Glutamatergic neuron (in vitro differentiated cells): ENCODE measurements at regions not wholly inside any gene's neighbourhood (a gene's known extent, or its start where the extent isn't known, plus 50 kb on each side); places are given as distances from the start of the nearest gene placed in this dataset.

Experiments used
- DNase-seq: peaks from one replicate; pipeline ENCODE4 v3.0.0; 2022
- H3K27ac Mint-ChIP-seq: one replicate; pipeline ENCODE4 v1.8.0; 2020; ENCODE audit warnings: mild to moderate bottlenecking, mixed read lengths, inconsistent platforms; ENCODE audit not compliant: unreplicated experiment
- H3K27me3 Mint-ChIP-seq: one replicate; pipeline ENCODE4 v1.8.0; 2020; ENCODE audit warnings: mild to moderate bottlenecking, moderate library complexity, mixed read lengths, inconsistent platforms; ENCODE audit not compliant: unreplicated experiment
- H3K36me3 Mint-ChIP-seq: one replicate; pipeline ENCODE4 v1.8.0; 2020; ENCODE audit warnings: mild to moderate bottlenecking, mixed read lengths, inconsistent platforms; ENCODE audit not compliant: unreplicated experiment
- H3K4me1 Mint-ChIP-seq: one replicate; pipeline ENCODE4 v1.8.0; 2020; ENCODE audit warnings: mild to moderate bottlenecking, low read depth, mixed read lengths, inconsistent platforms; ENCODE audit not compliant: unreplicated experiment
- H3K4me3 Mint-ChIP-seq: one replicate; pipeline ENCODE4 v1.8.0; 2020; ENCODE audit warnings: mild to moderate bottlenecking, mixed read lengths, inconsistent platforms; ENCODE audit not compliant: unreplicated experiment
- H3K9me3 Mint-ChIP-seq: one replicate; pipeline ENCODE4 v1.8.0; 2020; ENCODE audit warnings: mild to moderate bottlenecking, moderate library complexity, mixed read lengths, inconsistent platforms; ENCODE audit not compliant: unreplicated experiment
- TF ChIP-seq, protein P1 (sequence below): fragments of 200-600 bp; sonication (generic); IDR thresholded peaks from one replicate; pipeline ENCODE4 v1.5.0; 2021; ENCODE audit not compliant: partially characterized antibody, unreplicated experiment

DNA sequence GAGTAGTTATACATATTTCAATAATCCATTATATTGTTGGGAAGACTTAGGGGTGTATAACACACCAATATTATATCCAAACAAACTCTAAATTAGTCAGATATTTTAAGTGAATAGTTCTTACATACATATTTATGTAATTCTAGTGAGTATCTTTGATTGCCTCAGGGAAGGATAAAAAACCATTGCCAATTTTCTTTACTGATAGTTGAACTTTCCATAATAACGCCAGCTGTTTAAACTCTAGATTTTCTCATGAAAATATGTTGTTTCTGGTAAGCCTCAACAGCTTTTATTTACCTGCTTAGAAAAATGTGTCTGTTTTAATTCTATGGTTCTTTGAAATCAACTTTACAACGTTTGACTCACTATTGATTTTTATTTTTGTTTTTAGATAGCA is 959.6 kb upstream of the NOVA1 start:
- Mint-ChIP-seq H3K4me1 (peaks cover 3% of the 10 kb centered on the region), H3K4me3 (no peak overlapping the region), H3K9me3 (no peaks in the 10 kb centered on the region), H3K36me3 (no peaks in the 10 kb centered on the region), H3K27me3 (no peaks in the 10 kb centered on the region), H3K27ac (no peak overlapping the region)
- TF ChIP-seq, protein P1, sequence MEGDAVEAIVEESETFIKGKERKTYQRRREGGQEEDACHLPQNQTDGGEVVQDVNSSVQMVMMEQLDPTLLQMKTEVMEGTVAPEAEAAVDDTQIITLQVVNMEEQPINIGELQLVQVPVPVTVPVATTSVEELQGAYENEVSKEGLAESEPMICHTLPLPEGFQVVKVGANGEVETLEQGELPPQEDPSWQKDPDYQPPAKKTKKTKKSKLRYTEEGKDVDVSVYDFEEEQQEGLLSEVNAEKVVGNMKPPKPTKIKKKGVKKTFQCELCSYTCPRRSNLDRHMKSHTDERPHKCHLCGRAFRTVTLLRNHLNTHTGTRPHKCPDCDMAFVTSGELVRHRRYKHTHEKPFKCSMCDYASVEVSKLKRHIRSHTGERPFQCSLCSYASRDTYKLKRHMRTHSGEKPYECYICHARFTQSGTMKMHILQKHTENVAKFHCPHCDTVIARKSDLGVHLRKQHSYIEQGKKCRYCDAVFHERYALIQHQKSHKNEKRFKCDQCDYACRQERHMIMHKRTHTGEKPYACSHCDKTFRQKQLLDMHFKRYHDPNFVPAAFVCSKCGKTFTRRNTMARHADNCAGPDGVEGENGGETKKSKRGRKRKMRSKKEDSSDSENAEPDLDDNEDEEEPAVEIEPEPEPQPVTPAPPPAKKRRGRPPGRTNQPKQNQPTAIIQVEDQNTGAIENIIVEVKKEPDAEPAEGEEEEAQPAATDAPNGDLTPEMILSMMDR, result no peak
- no peak for DNase-seq

DNA sequence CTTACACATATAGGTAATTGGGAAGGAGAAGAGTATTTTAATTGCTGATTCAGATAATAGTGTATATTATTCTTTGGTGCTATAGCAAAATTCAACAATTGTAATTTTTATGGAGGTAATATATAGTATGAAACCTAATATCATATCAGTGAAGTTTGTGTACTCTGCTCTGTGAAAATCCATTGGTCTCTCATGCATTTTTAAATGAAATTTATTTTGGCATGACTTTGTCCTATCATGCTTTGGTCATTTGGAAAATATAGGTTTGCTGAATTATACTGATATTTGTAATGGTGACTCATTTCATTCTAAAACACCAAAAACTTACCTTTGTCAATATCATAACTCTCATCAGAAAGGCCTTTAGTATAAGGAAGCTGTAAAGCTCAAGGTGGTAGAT is 962.0 kb upstream of the NOVA1 start:
- H3K9me3 Mint-ChIP-seq, result no peaks in the 10 kb centered on the region
- H3K27ac Mint-ChIP-seq, result no peak overlapping the region
- H3K4me3 Mint-ChIP-seq, result no peak overlapping the region
- H3K27me3 Mint-ChIP-seq, result no peaks in the 10 kb centered on the region
- no peak for DNase-seq
- TF ChIP-seq, protein P1, result no peak
- H3K4me1 Mint-ChIP-seq, result no peaks in the 10 kb centered on the region
- H3K36me3 Mint-ChIP-seq, result no peaks in the 10 kb centered on the region

DNA sequence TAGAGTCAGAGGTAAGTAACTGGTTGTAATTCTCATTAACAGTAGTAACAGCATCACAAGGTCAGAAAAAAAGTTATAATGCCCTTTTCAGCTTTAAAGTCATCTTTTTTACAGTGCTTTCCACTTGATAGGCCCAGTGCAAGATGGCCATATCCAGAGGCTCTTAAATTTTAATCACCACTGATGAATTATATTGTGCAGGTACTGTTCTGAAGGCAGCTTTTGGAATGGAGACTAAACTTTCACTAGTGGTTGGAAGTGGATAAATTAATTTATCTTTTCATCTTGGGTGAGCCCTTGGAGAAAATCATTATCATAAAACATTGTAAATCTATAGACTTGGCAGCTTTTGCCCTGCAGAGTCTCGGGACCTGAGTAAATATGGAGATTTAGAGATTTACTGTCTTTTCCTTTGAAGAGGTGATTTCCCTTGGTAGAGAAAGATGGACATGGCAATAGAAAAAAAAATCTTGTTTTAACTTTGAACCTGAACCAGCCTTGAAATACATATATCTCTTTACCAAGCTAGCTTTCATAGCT is 969.1 kb upstream of the NOVA1 start:
- no peaks in the 10 kb centered on the region for H3K4me1 Mint-ChIP-seq
- TF ChIP-seq, protein P1, result no peak
- no peaks in the 10 kb centered on the region for H3K36me3 Mint-ChIP-seq
- no peak overlapping the region for H3K27ac Mint-ChIP-seq
- no peak for DNase-seq
- no peaks in the 10 kb centered on the region for H3K9me3 Mint-ChIP-seq
- H3K4me3 Mint-ChIP-seq, result no peak overlapping the region
- H3K27me3 Mint-ChIP-seq, result no peaks in the 10 kb centered on the region

DNA sequence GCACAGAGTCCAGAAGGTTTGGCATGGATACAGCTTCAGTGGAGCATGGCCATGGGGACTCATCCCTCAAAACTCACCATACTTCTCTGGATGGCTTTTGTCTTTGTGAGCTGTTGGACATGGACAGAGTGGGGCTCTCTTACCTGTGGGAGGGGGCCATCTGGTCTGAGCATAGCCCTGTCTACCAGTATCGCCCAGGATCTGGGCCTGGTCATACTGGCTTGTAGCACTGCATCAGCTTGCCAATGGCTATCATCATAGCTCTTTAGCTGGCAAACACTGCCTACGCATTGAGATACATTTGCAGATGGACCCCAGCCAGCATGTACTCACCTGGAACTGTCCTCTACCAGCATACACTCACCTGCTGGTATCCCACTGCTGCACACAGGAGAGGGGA is 975.2 kb upstream of the NOVA1 start:
- TF ChIP-seq, protein P1, result no peak
- H3K9me3 Mint-ChIP-seq, result no peaks in the 10 kb centered on the region
- no peaks in the 10 kb centered on the region for H3K4me1 Mint-ChIP-seq
- peaks cover 4% of the 10 kb centered on the region for H3K36me3 Mint-ChIP-seq
- no peak overlapping the region for H3K27ac Mint-ChIP-seq
- no peak overlapping the region for H3K4me3 Mint-ChIP-seq
- DNase-seq, result no peak
- no peaks in the 10 kb centered on the region for H3K27me3 Mint-ChIP-seq

DNA sequence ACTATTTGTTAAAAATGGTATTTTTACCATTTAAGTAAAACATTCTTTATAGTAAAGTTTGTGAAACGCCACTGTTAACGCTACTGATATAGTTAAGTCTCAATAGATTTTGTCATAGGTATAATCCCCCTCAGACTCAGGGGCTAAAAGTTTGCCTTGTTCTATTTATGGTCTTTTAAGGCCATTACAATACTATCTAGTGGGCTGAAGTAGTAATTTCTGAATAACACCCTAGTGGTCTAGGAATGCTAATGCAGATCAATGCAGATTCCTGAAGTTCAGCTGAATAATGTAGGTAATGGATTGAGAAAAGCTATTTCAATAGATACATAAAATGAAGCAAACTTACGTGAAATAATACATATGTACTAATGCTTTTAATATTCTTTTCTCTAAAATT is 989.3 kb upstream of the NOVA1 start:
- DNase-seq, result no peak
- H3K27ac Mint-ChIP-seq, result no peak overlapping the region
- no peaks in the 10 kb centered on the region for H3K9me3 Mint-ChIP-seq
- H3K27me3 Mint-ChIP-seq, result no peaks in the 10 kb centered on the region
- H3K4me1 Mint-ChIP-seq, result no peaks in the 10 kb centered on the region
- no peak overlapping the region for H3K4me3 Mint-ChIP-seq
- TF ChIP-seq, protein P1, result peak; percentile 76
- no peaks in the 10 kb centered on the region for H3K36me3 Mint-ChIP-seq
